H1 (cell line): ENCODE measurements at regions not wholly inside any gene's neighbourhood (a gene's known extent, or its start where the extent isn't known, plus 50 kb on each side); places are given as distances from the start of the nearest gene placed in this dataset.

Source experiments
- CTCF ChIA-PET: fragments of 300-600 bp; sonication (Branson Sonifier 250); formaldehyde crosslinking; loops from one replicate; lab custom pipeline; 2021; ENCODE audit not compliant: partially characterized antibody; lab: Charles Lee
- POLR2A ChIA-PET: fragments of 300-600 bp; sonication (Branson Sonifier 250); formaldehyde crosslinking; loops from one replicate; lab custom pipeline; 2021; ENCODE audit warnings: inconsistent platforms; ENCODE audit not compliant: partially characterized antibody; lab: Charles Lee
- DNase-seq, 2 experiments: peaks; one replicate each; pipeline versions ENCODE4 v3.0.0 to v3.0.0-alpha.2; 2010 to 2022; ENCODE audit warnings: low spot score in 2 of 2, low read depth in 1 of 2, mixed read lengths in 1 of 2
- FAIRE-seq: peaks from 2 replicates; lab custom pipeline; 2011; peaks lifted over from hg19 to GRCh38; lab: Jason Lieb, UNC
- H2AFZ ChIP-seq: 2 replicates; pipeline ENCODE4 v1.8.1; 2012; ENCODE audit warnings: low read length, inconsistent platforms
- H2AK5ac ChIP-seq: 2 replicates; pipeline ENCODE4 v1.6.1; 2013; ENCODE audit warnings: low read depth, low read length
- H2BK120ac ChIP-seq: replicated peaks from 2 replicates; pipeline ENCODE3; 2013; ENCODE audit warnings: low read depth, low read length, inconsistent platforms
- H2BK12ac ChIP-seq: 2 replicates; pipeline ENCODE4 v1.6.1; 2013; ENCODE audit warnings: low read depth, low read length
- H2BK15ac ChIP-seq: 2 replicates; pipeline ENCODE4 v1.6.1; 2013; ENCODE audit warnings: low read length
- H2BK20ac ChIP-seq: 2 replicates; pipeline ENCODE4 v1.6.1; 2013; ENCODE audit warnings: low read length
- H2BK5ac ChIP-seq: 2 replicates; pipeline ENCODE4 v1.6.1; 2013; ENCODE audit warnings: low read depth, low read length
- H3K14ac ChIP-seq: 2 replicates; pipeline ENCODE4 v1.6.1; 2013; ENCODE audit warnings: inconsistent platforms; ENCODE audit not compliant: insufficient read length
- H3K18ac ChIP-seq: 2 replicates; pipeline ENCODE4 v1.6.1; 2013; ENCODE audit warnings: low read length; ENCODE audit errors: extremely low read depth
- H3K23ac ChIP-seq: 2 replicates; pipeline ENCODE4 v1.6.1; 2013; ENCODE audit warnings: inconsistent platforms; ENCODE audit not compliant: insufficient read length
- H3K23me2 ChIP-seq: 2 replicates; pipeline ENCODE4 v1.6.1; 2013; ENCODE audit warnings: low read depth, low read length
- H3K27ac ChIP-seq: 2 replicates; pipeline ENCODE4 v1.6.1; 2011; ENCODE audit warnings: low read depth, low read length, inconsistent platforms
- H3K27me3 ChIP-seq, 4 experiments: replicated peaks in 1 of 4; 1 replicate in 1 of 4; 2 replicates in 3 of 4; pipeline versions ENCODE4 v1.6.1 to v1.8.1; 2011 to 2013; ENCODE audit warnings: low read length in 3 of 4, mild to moderate bottlenecking in 3 of 4, inconsistent platforms in 2 of 4, mixed read lengths in 2 of 4, moderate library complexity in 1 of 4; ENCODE audit not compliant: control insufficient read depth in 3 of 4, insufficient read depth in 3 of 4; ENCODE audit errors: extremely low read depth in 1 of 4
- H3K36me3 ChIP-seq, 4 experiments: 2 replicates each; pipeline versions ENCODE4 v1.6.1 to v1.8.1; 2011 to 2013; ENCODE audit warnings: mild to moderate bottlenecking in 4 of 4, low read length in 3 of 4, moderate library complexity in 2 of 4, control low read depth in 1 of 4, inconsistent platforms in 1 of 4; ENCODE audit not compliant: insufficient read depth in 4 of 4, control insufficient read depth in 2 of 4
- H3K4ac ChIP-seq: replicated peaks from 2 replicates; pipeline ENCODE3; 2013; ENCODE audit warnings: low read length, low read depth, mixed read lengths, inconsistent platforms; ENCODE audit not compliant: insufficient read length
- H3K4me1 ChIP-seq, 4 experiments: replicated peaks in 1 of 4; 1 replicate in 1 of 4; 2 replicates in 3 of 4; pipeline versions ENCODE4 v1.6.1 to v1.8.1; 2011 to 2013; ENCODE audit warnings: low read length in 3 of 4, inconsistent platforms in 2 of 4, mixed read lengths in 1 of 4; ENCODE audit not compliant: insufficient read depth in 4 of 4, control insufficient read depth in 3 of 4
- H3K4me2 ChIP-seq, 2 experiments: 2 replicates each; pipeline versions ENCODE4 v1.6.1 to v1.8.1; 2011 to 2013; ENCODE audit warnings: low read depth in 2 of 2, low read length in 2 of 2, control low read depth in 1 of 2, inconsistent platforms in 1 of 2, mild to moderate bottlenecking in 1 of 2; ENCODE audit not compliant: insufficient read depth in 1 of 2
- H3K4me3 ChIP-seq, 4 experiments: fragments of 200-600, 300-600 bp in 1 of 4; sonication (generic), shearing (Covaris generic), sonication (Bioruptor Twin) in 1 of 4; 2 replicates each; pipeline versions ENCODE4 v1.5.1 to v1.8.1; 2011 to 2016; ENCODE audit warnings: low read length in 4 of 4, low read depth in 3 of 4, control low read depth in 2 of 4, inconsistent platforms in 2 of 4, mild to moderate bottlenecking in 2 of 4, mixed read lengths in 1 of 4, moderate library complexity in 1 of 4; ENCODE audit not compliant: insufficient read depth in 2 of 4; ENCODE audit errors: extremely low read depth in 1 of 4
- H3K56ac ChIP-seq: replicated peaks from 2 replicates; pipeline ENCODE3; 2013; ENCODE audit warnings: low read depth, mild to moderate bottlenecking, mixed read lengths, low read length, inconsistent platforms; ENCODE audit not compliant: insufficient read length
- H3K79me1 ChIP-seq: 2 replicates; pipeline ENCODE4 v1.6.1; 2013; ENCODE audit warnings: low read depth, low read length, control low read depth
- H3K79me2 ChIP-seq, 2 experiments: 2 replicates each; pipeline versions ENCODE4 v1.6.1 to v1.8.1; 2012 to 2013; ENCODE audit warnings: low read length in 2 of 2, mild to moderate bottlenecking in 2 of 2, inconsistent platforms in 1 of 2; ENCODE audit not compliant: insufficient read depth in 2 of 2, control insufficient read depth in 1 of 2
- H3K9ac ChIP-seq, 4 experiments: replicated peaks in 1 of 4; 1 replicate in 1 of 4; 2 replicates in 3 of 4; pipeline versions ENCODE4 v1.6.1 to v1.8.1; 2011 to 2013; ENCODE audit warnings: low read depth in 3 of 4, low read length in 3 of 4, control low read depth in 2 of 4, mild to moderate bottlenecking in 2 of 4, moderate library complexity in 2 of 4, inconsistent platforms in 1 of 4; ENCODE audit errors: extremely low read depth in 1 of 4
- H3K9me3 ChIP-seq, 2 experiments: 2 replicates each; pipeline versions ENCODE4 v1.6.1 to v1.8.1; 2012 to 2013; ENCODE audit warnings: mild to moderate bottlenecking in 2 of 2, moderate library complexity in 2 of 2, control low read depth in 1 of 2, inconsistent platforms in 1 of 2, low read depth in 1 of 2, low read length in 1 of 2, mixed read lengths in 1 of 2; ENCODE audit not compliant: insufficient read depth in 2 of 2
- H4K20me1 ChIP-seq, 2 experiments: replicated peaks in 1 of 2; 2 replicates each; pipeline versions ENCODE3 to v1.8.1; 2011 to 2013; ENCODE audit warnings: inconsistent platforms in 2 of 2, low read length in 2 of 2, mild to moderate bottlenecking in 1 of 2; ENCODE audit not compliant: insufficient read depth in 2 of 2, control insufficient read depth in 1 of 2
- H4K5ac ChIP-seq: 2 replicates; pipeline ENCODE4 v1.6.1; 2013; ENCODE audit warnings: low read length, low read depth, mixed read lengths, inconsistent platforms; ENCODE audit not compliant: insufficient read length
- H4K8ac ChIP-seq: 2 replicates; pipeline ENCODE4 v1.8.0; 2013; ENCODE audit warnings: mild to moderate bottlenecking, moderate library complexity, low read length, inconsistent platforms; ENCODE audit not compliant: insufficient read depth; ENCODE audit errors: extremely low read depth
- H4K91ac ChIP-seq: replicated peaks from 2 replicates; pipeline ENCODE3; 2013; ENCODE audit warnings: low read length, mixed read lengths, inconsistent platforms; ENCODE audit not compliant: insufficient read length
- TAF7 ChIP-seq: optimal IDR thresholded peaks from 2 replicates; pipeline ENCODE3; 2011; ENCODE audit warnings: low read depth, mild to moderate bottlenecking, inconsistent platforms, low read length, moderate library complexity, borderline replicate concordance
- WGBS, 2 experiments: shearing (Covaris generic) in 1 of 2; methylation state at CpG; one replicate each; pipeline versions ENCODE4 v1.1.6 to v1.1.7; 2013 to 2015; ENCODE audit warnings: low lambda C conversion rate in 2 of 2, mixed read lengths in 2 of 2, inconsistent platforms in 1 of 2, low coverage in 1 of 2, missing lambda C conversion rate in 1 of 2; ENCODE audit not compliant: insufficient replicate concordance in 2 of 2, insufficient coverage in 1 of 2, insufficient read length in 1 of 2; ENCODE audit errors: extremely low coverage in 1 of 2, missing lambda C conversion rate in 1 of 2; 5-methylcytosine and 5-hydroxymethylcytosine counted together

DNA sequence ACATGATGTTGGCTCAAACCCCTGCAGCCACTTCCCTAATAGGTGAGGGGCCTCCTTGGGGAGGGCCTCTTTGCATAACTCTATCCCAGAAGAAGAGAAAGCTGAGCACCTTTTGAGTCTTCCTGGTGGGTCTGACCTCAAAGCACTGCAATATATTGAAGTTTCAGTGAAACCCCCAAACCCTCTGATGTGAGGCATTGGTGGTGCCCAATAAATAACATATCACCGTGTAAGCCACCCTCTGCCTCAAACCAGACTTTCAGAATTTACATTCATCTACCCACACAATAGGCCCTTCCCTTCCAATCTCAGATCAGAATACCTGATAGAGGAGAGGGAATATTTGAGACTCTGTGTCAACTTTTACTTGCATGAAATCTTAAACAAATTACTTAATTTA, 142.8 kb upstream of the STK17B start:
- H2AK5ac ChIP-seq, result no peak overlapping the region
- no peaks in the 10 kb centered on the region for H3K4me1 ChIP-seq
- no peak overlapping the region for H2BK5ac ChIP-seq
- H3K9me3 ChIP-seq, result no peaks in the 10 kb centered on the region
- WGBS, 2 experiments, result 100% methylated on average over 1 of the region's 1 CpG; no CpG with 5 or more reads in 1 of the 2 experiments
- H3K9ac ChIP-seq, result no peak overlapping the region
- no peak overlapping the region for H3K4me3 ChIP-seq
- H3K23ac ChIP-seq, result no peak overlapping the region
- H3K18ac ChIP-seq, result no peak overlapping the region
- no peaks in the 10 kb centered on the region for H3K27me3 ChIP-seq
- H3K36me3 ChIP-seq, result no peaks in the 10 kb centered on the region
- no peak overlapping the region for H2BK20ac ChIP-seq
- H2BK120ac ChIP-seq, result no peak overlapping the region
- no peak overlapping the region for H2AFZ ChIP-seq
- no peak overlapping the region for H3K14ac ChIP-seq
- H3K56ac ChIP-seq, result no peak overlapping the region
- H4K5ac ChIP-seq, result no peak overlapping the region
- FAIRE-seq, result no peak
- H2BK12ac ChIP-seq, result no peak overlapping the region
- H3K27ac ChIP-seq, result no peak overlapping the region
- H4K8ac ChIP-seq, result no peak overlapping the region
- no peak for DNase-seq
- no peaks in the 10 kb centered on the region for H3K79me2 ChIP-seq
- no peak overlapping the region for H2BK15ac ChIP-seq
- no peak overlapping the region for H4K91ac ChIP-seq
- no peaks in the 10 kb centered on the region for H3K79me1 ChIP-seq
- POLR2A ChIA-PET, result no interaction called here
- H4K20me1 ChIP-seq, result no peaks in the 10 kb centered on the region
- H3K4me2 ChIP-seq, result no peak overlapping the region
- H3K4ac ChIP-seq, result no peak overlapping the region
- H3K23me2 ChIP-seq, result no peaks in the 10 kb centered on the region
- CTCF ChIA-PET, result interaction anchor here (0.7 to 1.0 kb wide), 4 partner anchors 22 to 236 kb away, joined by 3 to 4 read pairs (median 4); no protein-coding TSS in a partner anchor
- no peak for TF ChIP-seq TAF7
